HepG2 (cell line): ENCODE measurements at regions not wholly inside any gene's neighbourhood (a gene's known extent, or its start where the extent isn't known, plus 50 kb on each side); places are given as distances from the start of the nearest gene placed in this dataset.

ENCODE experiments used
- BCLAF1 ChIP-seq: fragments of 450-650 bp; IDR thresholded peaks from 2 replicates; pipeline ENCODE4 v1.6.1; 2017; ENCODE audit warnings: mild to moderate bottlenecking
- CTCF ChIP-seq: sonication (generic); formaldehyde crosslinking; IDR thresholded peaks from 2 replicates; pipeline ENCODE4 v1.5.0; 2020; ENCODE audit warnings: mild to moderate bottlenecking, missing genetic modification reagents, moderate library complexity
- GPN1 ChIP-seq: sonication (generic); formaldehyde crosslinking; IDR thresholded peaks from 2 replicates; pipeline ENCODE4 v1.5.1; 2020; ENCODE audit warnings: missing genetic modification reagents, borderline replicate concordance
- JUNB ChIP-seq: sonication (generic); formaldehyde crosslinking; IDR thresholded peaks from 2 replicates; pipeline ENCODE4 v1.8.0; 2022; ENCODE audit warnings: missing genetic modification reagents, mild to moderate bottlenecking, borderline replicate concordance
- KDM4B ChIP-seq: sonication (generic); formaldehyde crosslinking; IDR thresholded peaks from 2 replicates; pipeline ENCODE4 v1.4.0; 2020; ENCODE audit warnings: missing genetic modification reagents
- PCBP2 ChIP-seq: fragments of 200-400 bp; formaldehyde crosslinking; optimal IDR thresholded peaks from 2 replicates; pipeline ENCODE3; 2018; ENCODE audit warnings: low read length, low read depth; ENCODE audit not compliant: poor library complexity, severe bottlenecking
- POLR2A ChIP-seq, 2 experiments: IDR thresholded peaks; 2 replicates each; pipeline ENCODE4 v1.6.1; 2011; ENCODE audit warnings: low read depth in 2 of 2, low read length in 2 of 2, mild to moderate bottlenecking in 1 of 2, moderate library complexity in 1 of 2; ENCODE audit not compliant: insufficient read depth in 1 of 2
- ZNF24 ChIP-seq: fragments of 450-650 bp; IDR thresholded peaks from 2 replicates; pipeline ENCODE4 v1.6.1; 2017; ENCODE audit warnings: antibody characterized with exemption, mild to moderate bottlenecking
- ZNF33B ChIP-seq: sonication (generic); formaldehyde crosslinking; IDR thresholded peaks from 2 replicates; pipeline ENCODE4 v1.5.1; 2020; ENCODE audit warnings: mild to moderate bottlenecking, missing genetic modification reagents
- ZNF552 ChIP-seq: sonication (generic); formaldehyde crosslinking; IDR thresholded peaks from 2 replicates; pipeline ENCODE4 v1.9.0; 2022; ENCODE audit warnings: missing genetic modification reagents, mild to moderate bottlenecking, borderline replicate concordance
- ZNF607 ChIP-seq: sonication (generic); formaldehyde crosslinking; IDR thresholded peaks from 2 replicates; pipeline ENCODE4 v1.5.1; 2020; ENCODE audit warnings: missing genetic modification reagents, mild to moderate bottlenecking, borderline replicate concordance
- TF ChIP-seq, protein P1 (sequence below): IDR thresholded peaks from 2 replicates; pipeline ENCODE4 v1.6.1; 2016; ENCODE audit warnings: low read depth, control low read depth
- TF ChIP-seq, protein P2 (sequence below): sonication (generic); formaldehyde crosslinking; IDR thresholded peaks from 2 replicates; pipeline ENCODE4 v1.4.0; 2020; ENCODE audit warnings: low read depth, mild to moderate bottlenecking, missing genetic modification reagents
- TF ChIP-seq, protein P3 (sequence below): sonication (generic); formaldehyde crosslinking; IDR thresholded peaks from 2 replicates; pipeline ENCODE4 v1.4.0; 2020; ENCODE audit warnings: missing genetic modification reagents, mild to moderate bottlenecking, borderline replicate concordance

- no peak for TF ChIP-seq ZNF33B (CRISPR knock-in tag)
- TF ChIP-seq JUNB (CRISPR knock-in tag), result no peak
- TF ChIP-seq, protein P1, sequence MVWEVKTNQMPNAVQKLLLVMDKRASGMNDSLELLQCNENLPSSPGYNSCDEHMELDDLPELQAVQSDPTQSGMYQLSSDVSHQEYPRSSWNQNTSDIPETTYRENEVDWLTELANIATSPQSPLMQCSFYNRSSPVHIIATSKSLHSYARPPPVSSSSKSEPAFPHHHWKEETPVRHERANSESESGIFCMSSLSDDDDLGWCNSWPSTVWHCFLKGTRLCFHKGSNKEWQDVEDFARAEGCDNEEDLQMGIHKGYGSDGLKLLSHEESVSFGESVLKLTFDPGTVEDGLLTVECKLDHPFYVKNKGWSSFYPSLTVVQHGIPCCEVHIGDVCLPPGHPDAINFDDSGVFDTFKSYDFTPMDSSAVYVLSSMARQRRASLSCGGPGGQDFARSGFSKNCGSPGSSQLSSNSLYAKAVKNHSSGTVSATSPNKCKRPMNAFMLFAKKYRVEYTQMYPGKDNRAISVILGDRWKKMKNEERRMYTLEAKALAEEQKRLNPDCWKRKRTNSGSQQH, result no peak
- TF ChIP-seq, protein P2, sequence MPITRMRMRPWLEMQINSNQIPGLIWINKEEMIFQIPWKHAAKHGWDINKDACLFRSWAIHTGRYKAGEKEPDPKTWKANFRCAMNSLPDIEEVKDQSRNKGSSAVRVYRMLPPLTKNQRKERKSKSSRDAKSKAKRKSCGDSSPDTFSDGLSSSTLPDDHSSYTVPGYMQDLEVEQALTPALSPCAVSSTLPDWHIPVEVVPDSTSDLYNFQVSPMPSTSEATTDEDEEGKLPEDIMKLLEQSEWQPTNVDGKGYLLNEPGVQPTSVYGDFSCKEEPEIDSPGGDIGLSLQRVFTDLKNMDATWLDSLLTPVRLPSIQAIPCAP (CRISPR knock-in tag), result no peak
- no peak for TF ChIP-seq PCBP2
- no peak for TF ChIP-seq BCLAF1
- TF ChIP-seq CTCF (CRISPR knock-in tag), result no peak
- TF ChIP-seq POLR2A (IDR thresholded peaks at IDR 0.05; ENCODE audit: insufficient read depth in 1 of 2, low read depth in 2 of 2, low read length in 2 of 2), result no peak
- no peak for TF ChIP-seq ZNF552
- no peak for TF ChIP-seq GPN1 (CRISPR knock-in tag)
- TF ChIP-seq ZNF607, result no peak
- no peak for TF ChIP-seq ZNF24
- no peak for TF ChIP-seq KDM4B (CRISPR knock-in tag)
- TF ChIP-seq, protein P3, sequence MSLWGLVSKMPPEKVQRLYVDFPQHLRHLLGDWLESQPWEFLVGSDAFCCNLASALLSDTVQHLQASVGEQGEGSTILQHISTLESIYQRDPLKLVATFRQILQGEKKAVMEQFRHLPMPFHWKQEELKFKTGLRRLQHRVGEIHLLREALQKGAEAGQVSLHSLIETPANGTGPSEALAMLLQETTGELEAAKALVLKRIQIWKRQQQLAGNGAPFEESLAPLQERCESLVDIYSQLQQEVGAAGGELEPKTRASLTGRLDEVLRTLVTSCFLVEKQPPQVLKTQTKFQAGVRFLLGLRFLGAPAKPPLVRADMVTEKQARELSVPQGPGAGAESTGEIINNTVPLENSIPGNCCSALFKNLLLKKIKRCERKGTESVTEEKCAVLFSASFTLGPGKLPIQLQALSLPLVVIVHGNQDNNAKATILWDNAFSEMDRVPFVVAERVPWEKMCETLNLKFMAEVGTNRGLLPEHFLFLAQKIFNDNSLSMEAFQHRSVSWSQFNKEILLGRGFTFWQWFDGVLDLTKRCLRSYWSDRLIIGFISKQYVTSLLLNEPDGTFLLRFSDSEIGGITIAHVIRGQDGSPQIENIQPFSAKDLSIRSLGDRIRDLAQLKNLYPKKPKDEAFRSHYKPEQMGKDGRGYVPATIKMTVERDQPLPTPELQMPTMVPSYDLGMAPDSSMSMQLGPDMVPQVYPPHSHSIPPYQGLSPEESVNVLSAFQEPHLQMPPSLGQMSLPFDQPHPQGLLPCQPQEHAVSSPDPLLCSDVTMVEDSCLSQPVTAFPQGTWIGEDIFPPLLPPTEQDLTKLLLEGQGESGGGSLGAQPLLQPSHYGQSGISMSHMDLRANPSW (CRISPR knock-in tag), result no peak
Measured at GRCh38 chr21:24290151-24290833, 1317.0 kb downstream of the MRPL39 start.
